ACC112 (cell line): ENCODE measurements at regions not wholly inside any gene's neighbourhood (a gene's known extent, or its start where the extent isn't known, plus 50 kb on each side); places are given as distances from the start of the nearest gene placed in this dataset.

Source experiments
- H2AFZ ChIP-seq: fragments of 200-600 bp; sonication (generic); one replicate; pipeline ENCODE4 v1.6.0; 2017; ENCODE audit warnings: antibody characterized with exemption, low read length; ENCODE audit not compliant: unreplicated experiment
- H3K27ac ChIP-seq: fragments of 200-600 bp; sonication (generic); 2 replicates; pipeline ENCODE4 v1.5.1; 2014; ENCODE audit warnings: low read depth, mild to moderate bottlenecking, antibody characterized with exemption, low read length, moderate library complexity
- H3K27me3 ChIP-seq: fragments of 200-600 bp; sonication (generic); 2 replicates; pipeline ENCODE4 v1.6.1; 2014; ENCODE audit warnings: mild to moderate bottlenecking, antibody characterized with exemption, low read length, moderate library complexity, mixed read lengths; ENCODE audit not compliant: insufficient read depth
- H3K36me3 ChIP-seq: fragments of 200-600 bp; sonication (generic); 2 replicates; pipeline ENCODE4 v1.6.1; 2016; ENCODE audit warnings: mild to moderate bottlenecking, antibody characterized with exemption, low read length, moderate library complexity, mixed read lengths; ENCODE audit not compliant: insufficient read depth
- H3K4me1 ChIP-seq: fragments of 200-600 bp; sonication (generic); one replicate; pipeline ENCODE4 v1.6.1; 2016; ENCODE audit warnings: low read length, mixed read lengths; ENCODE audit not compliant: insufficient read depth, unreplicated experiment, control insufficient read depth
- H3K4me3 ChIP-seq: fragments of 200-600 bp; sonication (generic); 2 replicates; pipeline ENCODE4 v1.5.1; 2014; ENCODE audit warnings: mild to moderate bottlenecking, low read depth, low read length
- H3K79me2 ChIP-seq: fragments of 200-600 bp; sonication (generic); one replicate; pipeline ENCODE4 v1.6.0; 2016; ENCODE audit warnings: low read length; ENCODE audit not compliant: control insufficient read depth, unreplicated experiment, insufficient read depth

- no peaks in the 10 kb centered on the region for H3K36me3 ChIP-seq
- H3K79me2 ChIP-seq = no peaks in the 10 kb centered on the region
- H3K27me3 ChIP-seq = no peaks in the 10 kb centered on the region
- H2AFZ ChIP-seq = no peak overlapping the region
- peaks cover 19% of the 10 kb centered on the region for H3K4me1 ChIP-seq
- no peak overlapping the region for H3K4me3 ChIP-seq
- H3K27ac ChIP-seq = peak overlapping the region; percentile 93
Observed at GRCh38 chr16:17723531-17724134, 252.9 kb upstream of the XYLT1 start.

- Histone ChIP-seq H2AFZ (no peak overlapping the region), H3K4me3 (no peak overlapping the region), H3K4me1 (peaks cover 4% of the 10 kb centered on the region), H3K79me2 (no peaks in the 10 kb centered on the region), H3K27ac (no peak overlapping the region), H3K27me3 (no peaks in the 10 kb centered on the region), H3K36me3 (no peaks in the 10 kb centered on the region)
Observed at GRCh38 chr16:17718495-17718894, 247.7 kb upstream of the XYLT1 start.

- Histone ChIP-seq H3K27ac (no peak overlapping the region), H3K27me3 (0 out of 2 replicates have a peak, but pooled peaks cover 3% of the 10 kb centered on the region), H2AFZ (no peak overlapping the region), H3K4me1 (no peaks in the 10 kb centered on the region), H3K79me2 (no peaks in the 10 kb centered on the region), H3K4me3 (no peak overlapping the region), H3K36me3 (no peaks in the 10 kb centered on the region)
Observed at GRCh38 chr16:17705847-17706246, 235.1 kb upstream of the XYLT1 start.

- Histone ChIP-seq H3K4me3 (no peak overlapping the region), H3K27ac (no peak overlapping the region), H3K4me1 (no peaks in the 10 kb centered on the region), H3K27me3 (peaks cover 22% of the 10 kb centered on the region; the same call in 1 of the 2 replicates), H2AFZ (no peak overlapping the region), H3K79me2 (no peaks in the 10 kb centered on the region), H3K36me3 (no peaks in the 10 kb centered on the region)
Observed at GRCh38 chr16:17696616-17697015, 225.9 kb upstream of the XYLT1 start.

GRCh38 chr16:17692484-17692883, 221.7 kb upstream of the XYLT1 start:
- Histone ChIP-seq H3K4me1 (no peaks in the 10 kb centered on the region), H3K36me3 (no peaks in the 10 kb centered on the region), H3K27me3 (peaks cover 37% of the 10 kb centered on the region; the same call in 1 of the 2 replicates), H2AFZ (no peak overlapping the region), H3K4me3 (no peak overlapping the region), H3K79me2 (no peaks in the 10 kb centered on the region), H3K27ac (no peak overlapping the region)

GRCh38 chr16:17691899-17692176, 221.1 kb upstream of the XYLT1 start:
- Histone ChIP-seq H3K79me2 (no peaks in the 10 kb centered on the region), H3K36me3 (no peaks in the 10 kb centered on the region), H3K4me1 (no peaks in the 10 kb centered on the region), H3K27ac (no peak overlapping the region), H2AFZ (no peak overlapping the region), H3K27me3 (peaks cover 37% of the 10 kb centered on the region; the same call in 1 of the 2 replicates), H3K4me3 (no peak overlapping the region)

GRCh38 chr16:17691106-17691898, 220.5 kb upstream of the XYLT1 start:
- H3K79me2 ChIP-seq = no peaks in the 10 kb centered on the region
- no peak overlapping the region for H3K4me3 ChIP-seq
- peaks cover 36% of the 10 kb centered on the region; the same call in 1 of the 2 replicates for H3K27me3 ChIP-seq
- no peaks in the 10 kb centered on the region for H3K4me1 ChIP-seq
- no peak overlapping the region for H3K27ac ChIP-seq
- no peaks in the 10 kb centered on the region for H3K36me3 ChIP-seq
- H2AFZ ChIP-seq = no peak overlapping the region

- Histone ChIP-seq H3K27ac (no peak overlapping the region), H3K36me3 (no peaks in the 10 kb centered on the region), H3K79me2 (no peaks in the 10 kb centered on the region), H3K27me3 (peaks cover 6% of the 10 kb centered on the region; the same call in 1 of the 2 replicates), H3K4me3 (no peak overlapping the region), H2AFZ (no peak overlapping the region), H3K4me1 (no peaks in the 10 kb centered on the region)
Observed at GRCh38 chr16:17685447-17685846, 214.7 kb upstream of the XYLT1 start.

GRCh38 chr16:17683281-17683680, 212.5 kb upstream of the XYLT1 start:
- Histone ChIP-seq H3K27ac (no peak overlapping the region), H3K4me3 (no peak overlapping the region), H3K79me2 (no peaks in the 10 kb centered on the region), H3K4me1 (no peaks in the 10 kb centered on the region), H3K36me3 (no peaks in the 10 kb centered on the region), H2AFZ (no peak overlapping the region), H3K27me3 (peaks cover 4% of the 10 kb centered on the region; the same call in 1 of the 2 replicates)

- H3K27ac ChIP-seq = no peak overlapping the region
- H3K27me3 ChIP-seq = no peaks in the 10 kb centered on the region
- H3K4me3 ChIP-seq = no peak overlapping the region
- no peaks in the 10 kb centered on the region for H3K79me2 ChIP-seq
- H3K36me3 ChIP-seq = no peaks in the 10 kb centered on the region
- H2AFZ ChIP-seq = no peak overlapping the region
- no peaks in the 10 kb centered on the region for H3K4me1 ChIP-seq
Observed at GRCh38 chr16:17676171-17676570, 205.4 kb upstream of the XYLT1 start.

GRCh38 chr16:17668386-17668785, 197.6 kb upstream of the XYLT1 start:
- Histone ChIP-seq H2AFZ (no peak overlapping the region), H3K4me1 (no peaks in the 10 kb centered on the region), H3K27me3 (no peaks in the 10 kb centered on the region), H3K4me3 (no peak overlapping the region), H3K27ac (no peak overlapping the region), H3K79me2 (no peaks in the 10 kb centered on the region), H3K36me3 (no peaks in the 10 kb centered on the region)
